ENCODE measurements at regions not wholly inside any gene's neighbourhood (a gene's known extent, or its start where the extent isn't known, plus 50 kb on each side); places are given as distances from the start of the nearest gene placed in this dataset.

GRCh38 chr2:126996378-126996699 lies 97.6 kb downstream of the TEX51 start:
- H3K4me1 ChIP-seq (ENCODE audit: control insufficient read depth, low read length), result no peaks in the 10 kb centered on the region

More at GRCh38 chr2:126996378-126996699, 97.6 kb downstream of the TEX51 start:
- Histone ChIP-seq H3K36me3 (ENCODE audit: control insufficient read depth, low read length) (no peaks in the 10 kb centered on the region), H3F3A (ENCODE audit: control insufficient read depth, insufficient read depth) (no peaks in the 10 kb centered on the region), H3K9me3 (ENCODE audit: control insufficient read depth, insufficient read depth, low read length) (no peaks in the 10 kb centered on the region), H3K79me2 (ENCODE audit: control insufficient read depth, low read length) (no peaks in the 10 kb centered on the region), H3K27ac (ENCODE audit: low read depth, low read length) (no peak overlapping the region), H3K4me2 (ENCODE audit: low read length) (no peak overlapping the region), H3K9me2 (replicated peaks; ENCODE audit: control insufficient read depth, low read length) (no peaks in the 10 kb centered on the region), H3K4me3 (ENCODE audit: low read length) (no peak overlapping the region), H4K20me1 (ENCODE audit: control insufficient read depth, insufficient read depth, low read depth, low read length) (no peaks in the 10 kb centered on the region), H3K27me3 (ENCODE audit: control insufficient read depth, low read length) (no peaks in the 10 kb centered on the region)
- no peak for TF ChIP-seq EZH2phosphoT487 (IDR thresholded peaks at IDR 0.05; ENCODE audit: borderline replicate concordance, low read length)
- no peak for TF ChIP-seq CTCF (IDR thresholded peaks at IDR 0.05; ENCODE audit: low read depth, low read length, poor library complexity, severe bottlenecking)

Measured in DOHH2 (cell line).